Activated CD4-positive, alpha-beta T cell treated with anti-CD3 and anti-CD28 coated beads for 48 hours (primary cell): ENCODE measurements at regions not wholly inside any gene's neighbourhood (a gene's known extent, or its start where the extent isn't known, plus 50 kb on each side); places are given as distances from the start of the nearest gene placed in this dataset.
"Not testable (repeated sequence)": the region's sequence is repeated elsewhere in the genome, so short reads cannot be mapped to it uniquely, and the experiment has no call there.

Experiments used
- DNase-seq: peaks from one replicate; pipeline ENCODE4 v3.0.0-alpha.2; 2020

DNA sequence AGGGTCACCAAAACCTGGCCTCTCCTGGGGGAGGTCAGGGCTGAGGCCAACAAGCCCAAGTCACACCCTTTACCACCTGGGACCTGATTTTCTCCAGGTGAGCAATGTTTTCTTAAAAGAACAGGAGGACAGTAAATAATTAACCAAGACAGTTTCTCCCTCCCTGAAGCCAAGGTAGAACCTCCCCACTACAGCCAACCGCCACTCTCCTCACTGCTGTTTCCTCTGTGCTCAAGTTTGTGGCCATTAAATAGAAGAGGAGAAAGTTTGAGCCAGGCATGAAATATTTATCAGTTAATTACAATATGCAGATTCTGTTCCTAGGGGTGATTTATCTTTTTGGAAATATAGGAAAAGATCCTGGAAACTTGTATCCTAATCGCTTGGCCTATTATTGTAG lies 150.6 kb upstream of the ANKRD20A1 start:
- not testable (repeated sequence) for DNase-seq

DNA sequence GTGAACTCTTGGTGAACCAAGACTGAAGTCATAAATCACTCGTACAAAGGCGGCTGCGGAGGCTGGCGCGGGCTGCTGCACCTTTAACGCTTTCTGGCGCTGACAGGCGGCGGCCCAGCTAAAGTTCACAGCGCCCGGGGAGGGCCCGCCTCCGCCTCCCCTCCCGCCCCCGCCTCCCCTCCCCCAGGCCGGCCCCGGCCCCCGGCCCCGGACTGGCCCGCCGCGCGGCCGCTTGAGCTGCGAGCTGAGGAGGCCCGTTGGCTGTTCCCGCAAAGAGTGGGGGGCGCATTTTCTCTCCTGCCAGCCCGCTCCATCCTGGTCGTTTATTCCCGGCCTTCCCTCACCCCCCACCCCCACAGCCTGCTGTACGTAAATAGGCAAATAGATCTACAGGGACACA lies 147.3 kb upstream of the ANKRD20A1 start:
- DNase-seq = not testable (repeated sequence)

DNA sequence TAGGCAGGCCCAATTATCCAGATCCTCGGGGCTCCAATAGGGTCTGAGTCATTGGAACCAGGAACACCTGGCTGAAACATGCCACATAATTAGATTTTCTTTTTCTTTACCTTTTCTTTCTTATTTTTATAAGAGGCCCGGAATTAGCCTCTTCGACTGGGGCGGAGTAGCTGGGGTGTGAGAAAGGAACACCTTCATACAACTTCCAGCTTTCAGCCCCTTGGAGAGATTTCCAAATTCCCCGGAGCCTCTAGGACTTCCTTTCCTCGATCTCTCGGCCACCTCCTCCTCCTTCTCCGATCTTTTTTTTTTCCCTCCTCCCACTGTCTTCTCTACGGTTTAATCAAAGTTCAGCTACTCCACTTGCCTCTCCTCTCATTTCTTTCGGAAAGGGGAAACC lies 146.8 kb upstream of the ANKRD20A1 start:
- DNase-seq = not testable (repeated sequence)

DNA sequence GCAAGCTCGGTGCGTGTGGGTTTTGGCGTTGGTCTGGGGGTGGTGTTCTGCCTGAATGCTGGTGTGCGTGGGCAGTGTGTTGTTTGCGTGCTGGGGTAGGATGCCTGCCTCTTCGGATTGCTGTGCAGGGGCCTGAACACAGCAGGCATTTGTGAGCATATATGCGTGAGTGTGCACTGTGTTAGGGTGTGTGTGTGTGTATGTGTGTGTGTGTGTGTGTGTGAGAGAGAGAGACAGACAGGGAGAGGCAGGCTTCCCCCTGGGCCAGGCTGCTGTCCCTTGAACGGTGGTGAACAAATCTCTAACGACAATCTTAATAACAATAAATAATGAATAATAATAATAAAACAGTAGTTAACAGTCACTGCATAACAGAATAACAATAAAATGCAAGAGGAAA lies 145.8 kb upstream of the ANKRD20A1 start:
- not testable (repeated sequence) for DNase-seq

DNA sequence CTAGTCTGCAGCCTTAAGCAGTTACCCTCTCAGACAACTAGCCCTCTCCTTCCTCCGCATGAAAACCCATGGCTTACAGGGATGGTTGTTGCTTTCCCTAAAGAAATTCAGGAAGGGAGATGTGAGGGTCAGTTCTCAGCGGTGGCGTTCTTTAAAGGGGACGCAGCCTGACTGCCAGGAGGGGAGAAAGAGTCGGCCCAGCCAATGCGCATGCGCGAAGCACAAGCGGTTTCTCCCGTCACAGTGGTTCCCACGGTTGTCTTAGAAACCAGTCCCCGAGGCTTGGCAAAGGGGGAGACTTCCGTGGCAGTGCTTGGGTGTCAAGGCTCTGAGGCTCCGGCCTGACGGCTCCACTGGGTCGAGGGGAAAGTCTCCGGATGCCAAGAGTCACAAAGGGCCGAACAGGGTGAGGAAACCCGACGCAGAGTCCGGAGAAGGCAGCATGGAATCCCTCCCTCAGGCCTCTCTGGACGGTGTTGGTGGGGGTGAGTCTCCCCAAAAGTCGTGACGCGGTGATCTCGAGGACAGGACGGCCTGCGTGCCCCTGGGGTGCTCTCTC lies 140.8 kb upstream of the ANKRD20A1 start:
- DNase-seq = peak; percentile 59

DNA sequence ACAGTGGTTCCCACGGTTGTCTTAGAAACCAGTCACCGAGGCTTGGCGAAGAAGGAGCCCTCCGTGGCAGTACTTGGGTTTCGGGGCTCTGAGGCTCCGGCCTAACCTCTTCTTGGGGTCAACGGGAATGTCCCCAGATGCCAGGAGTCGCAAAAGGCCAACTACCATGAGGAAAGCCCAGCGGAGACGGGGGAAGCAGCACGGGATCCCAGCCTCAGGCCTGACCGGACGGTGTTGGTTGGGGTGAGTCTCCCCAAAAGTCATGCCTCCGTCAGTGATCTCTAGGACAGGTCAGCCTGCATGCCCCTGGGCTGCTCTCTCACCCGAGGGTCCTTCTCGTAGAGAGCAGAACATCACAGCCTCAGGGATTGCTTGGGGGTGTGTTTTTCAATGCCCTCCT lies 138.2 kb upstream of the ANKRD20A1 start:
- DNase-seq = not testable (repeated sequence)

DNA sequence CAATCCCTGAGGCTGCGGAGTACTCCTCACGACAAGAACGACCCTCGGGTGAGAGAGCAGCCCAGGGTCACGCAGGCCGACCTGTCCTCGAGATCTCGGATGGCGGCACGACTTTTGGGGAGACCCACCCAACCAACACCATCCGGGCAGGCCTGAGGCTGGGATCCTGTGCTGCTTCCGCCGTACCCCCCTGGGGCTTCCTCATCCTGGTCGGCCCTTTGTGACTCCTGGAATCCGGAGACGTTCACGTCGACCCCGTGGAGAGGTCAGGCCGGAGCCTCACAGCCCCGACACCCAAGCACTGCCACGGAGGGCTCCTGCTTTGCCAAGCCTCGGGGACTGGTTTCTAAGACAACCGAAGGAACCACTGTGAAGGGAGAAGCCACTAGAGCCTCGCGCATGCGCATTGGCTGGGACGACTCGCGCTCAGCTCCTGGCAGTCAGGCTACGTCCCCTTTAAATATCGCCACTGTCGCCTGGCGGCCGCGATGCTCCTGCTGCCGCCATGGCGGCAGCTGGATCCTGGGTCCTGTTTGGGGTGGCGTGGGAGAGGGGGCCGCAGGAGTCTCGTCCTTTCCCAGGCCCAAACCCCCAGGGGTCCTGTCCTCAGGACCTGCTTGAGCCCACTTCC lies 136.2 kb upstream of the ANKRD20A1 start:
- not testable (repeated sequence) for DNase-seq

DNA sequence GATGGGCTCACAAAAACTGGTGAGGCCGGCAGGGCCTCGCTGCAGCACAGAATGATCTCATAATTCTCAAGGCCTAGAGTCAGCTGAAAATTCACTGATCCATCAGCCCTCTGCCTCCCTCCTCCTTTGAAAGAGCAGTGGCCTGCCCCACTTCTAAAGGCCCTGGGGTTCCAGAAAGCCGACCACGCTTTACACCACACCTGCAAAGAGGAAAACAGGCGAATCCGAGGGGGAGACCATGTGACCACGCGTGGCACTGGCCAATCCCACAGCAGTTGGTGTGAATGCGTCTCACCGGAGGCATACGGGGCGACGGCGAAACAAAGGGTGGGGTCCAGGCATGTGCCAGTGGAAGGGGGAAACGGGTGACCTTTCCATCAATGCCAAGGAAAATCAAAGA lies 135.5 kb upstream of the ANKRD20A1 start:
- DNase-seq = peak; percentile 35

DNA sequence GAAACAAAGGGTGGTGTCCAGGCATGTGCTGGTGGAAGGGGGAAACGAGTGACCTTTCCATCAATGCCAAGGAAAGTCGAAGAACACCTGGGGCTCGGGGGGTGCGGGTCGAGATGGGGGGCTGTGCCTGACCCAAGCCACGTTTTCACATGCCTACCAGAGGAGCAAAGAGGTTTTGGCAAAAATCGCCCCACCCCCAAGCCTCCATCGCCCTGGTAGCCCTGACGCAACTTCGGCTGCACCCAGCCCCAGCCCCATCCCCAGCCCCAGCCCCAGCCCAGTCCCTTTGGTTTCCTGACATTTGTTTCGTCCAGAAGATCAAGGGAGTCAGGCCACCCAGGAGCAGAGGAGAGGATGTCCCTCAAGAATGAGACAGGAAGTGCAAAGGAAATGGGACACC lies 133.8 kb upstream of the ANKRD20A1 start:
- DNase-seq = peak; percentile 66

DNA sequence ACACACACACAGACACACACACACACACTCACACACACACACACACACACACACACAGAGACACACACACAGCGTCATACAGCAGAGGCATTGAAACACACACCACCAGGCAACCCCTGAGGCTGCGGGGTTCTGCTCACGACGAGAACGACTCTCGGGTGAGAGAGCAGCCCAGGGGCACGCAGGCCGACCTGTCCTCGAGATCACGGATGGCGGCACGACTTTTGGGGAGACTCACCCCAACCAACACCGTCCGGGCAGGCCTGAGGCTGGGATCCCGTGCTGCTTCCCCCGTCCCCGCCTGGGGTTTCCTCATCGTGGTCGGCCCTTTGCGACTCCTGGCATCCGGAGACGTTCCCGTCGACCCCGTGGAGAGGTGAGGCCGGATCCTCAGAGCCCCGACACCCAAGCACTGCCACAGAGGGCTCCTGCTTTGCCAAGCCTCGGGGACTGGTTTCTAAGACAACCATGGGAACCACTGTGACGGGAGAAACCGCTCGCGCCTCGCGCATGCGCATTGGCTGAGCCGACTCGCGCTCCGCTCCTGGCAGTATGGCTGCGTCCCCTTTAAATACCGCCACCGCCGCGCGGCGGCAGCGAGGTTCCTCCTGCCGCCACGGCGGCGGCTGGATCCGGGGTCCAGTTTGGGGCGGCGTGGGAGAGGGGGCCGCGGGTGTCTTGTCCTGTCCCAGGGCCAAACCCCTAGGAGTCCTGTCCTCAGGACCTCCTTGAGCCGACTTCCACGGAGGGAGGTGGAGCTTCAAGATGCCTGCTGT lies 132.3 kb upstream of the ANKRD20A1 start:
- peak; percentile 38 for DNase-seq

DNA sequence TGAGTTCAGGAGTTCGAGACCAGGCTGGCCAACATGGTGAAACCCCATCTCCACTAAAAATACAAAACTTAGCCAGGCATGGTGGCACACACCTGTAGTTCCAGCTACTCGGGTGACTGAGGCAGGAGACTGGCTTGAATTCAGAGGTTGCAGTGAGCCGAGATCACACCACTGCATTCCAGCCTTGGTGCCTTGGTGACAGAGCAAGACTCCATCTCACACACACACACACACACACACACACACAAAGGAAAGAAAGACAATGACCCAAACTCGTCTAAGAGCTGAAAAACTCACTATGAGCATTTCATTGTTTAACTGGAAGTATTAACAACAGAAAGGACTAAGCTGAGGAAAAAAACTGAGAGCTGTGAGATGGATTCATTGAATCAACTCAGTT lies 95.6 kb upstream of the ANKRD20A1 start:
- not testable (repeated sequence) for DNase-seq

DNA sequence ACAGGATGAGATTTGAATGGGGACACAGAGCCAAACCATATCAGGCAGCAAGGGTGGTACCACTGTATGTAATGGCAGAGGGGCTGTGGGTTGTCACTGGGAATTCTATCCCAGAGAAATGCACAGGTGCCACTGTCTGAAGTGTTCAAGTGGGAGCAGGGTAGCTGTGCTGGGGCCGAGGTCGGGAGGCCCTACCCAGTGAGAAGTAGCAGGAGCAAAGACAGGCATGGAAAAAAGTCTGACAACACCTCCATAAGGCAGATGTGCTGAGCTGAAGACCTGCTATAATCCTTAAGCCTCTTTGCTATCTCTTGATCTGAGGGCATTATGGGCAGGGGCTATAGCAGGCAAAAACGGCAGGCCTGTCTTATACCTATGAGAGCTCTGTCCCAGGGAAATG lies 86.9 kb upstream of the ANKRD20A1 start:
- not testable (repeated sequence) for DNase-seq

DNA sequence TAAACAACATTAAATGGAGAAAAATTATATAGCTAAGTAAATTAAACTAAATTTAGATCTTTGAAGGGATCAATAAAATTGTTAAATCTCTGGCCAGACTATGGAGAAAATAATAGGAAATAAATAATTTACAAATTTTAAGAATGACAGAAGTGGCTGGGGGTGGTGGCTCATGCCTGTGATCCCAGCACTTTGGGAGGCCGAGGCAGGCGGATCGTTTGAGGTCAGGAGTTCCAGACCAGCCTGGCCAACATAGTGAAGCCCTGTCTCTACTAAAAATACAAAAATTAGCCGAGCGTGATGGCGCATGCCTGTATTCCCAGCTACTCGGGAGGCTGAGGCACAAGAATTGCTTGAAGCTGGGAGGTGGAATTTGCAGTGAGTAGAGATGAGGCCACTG lies 58.6 kb upstream of the ANKRD20A1 start:
- not testable (repeated sequence) for DNase-seq
